IMR-90 (cell line): ENCODE measurements at regions not wholly inside any gene's neighbourhood (a gene's known extent, or its start where the extent isn't known, plus 50 kb on each side); places are given as distances from the start of the nearest gene placed in this dataset.

Source experiments
- ATAC-seq: fragments of 200-7000 bp; cut with Tn5 transposase; 2 replicates; pipeline ENCODE4 v1.9.1; 2020; ENCODE audit warnings: low read depth, mild to moderate bottlenecking, moderate library complexity
- BruUV-seq: library from RNA; stranded (reverse); fragments of 400-500 nt; replicated peaks from 2 replicates; lab custom pipeline; 2021; lab: Mats Ljungman, UMichigan
- CTCF ChIA-PET: fragments of 300-600 bp; formaldehyde crosslinking; extraction: SDS; loops from one replicate; lab custom pipeline; 2021; ENCODE audit warnings: antibody characterized with exemption; lab: Yijun Ruan, JAX
- POLR2A ChIA-PET: fragments of 300-600 bp; sonication (Branson Sonifier 250); formaldehyde crosslinking; loops from one replicate; lab custom pipeline; 2022; ENCODE audit warnings: antibody characterized with exemption; ENCODE audit not compliant: unreplicated experiment; lab: Charles Lee
- DNase-seq: peaks from one replicate; pipeline ENCODE4 v3.0.0; 2013
- H2AFZ ChIP-seq: replicated peaks from 2 replicates; pipeline ENCODE3; 2013; ENCODE audit warnings: low read length, mild to moderate bottlenecking; ENCODE audit not compliant: poor library complexity
- H2AK5ac ChIP-seq: 2 replicates; pipeline ENCODE4 v1.6.1; 2013; ENCODE audit warnings: low read depth, low read length, inconsistent platforms
- H2AK9ac ChIP-seq: replicated peaks from 2 replicates; pipeline ENCODE3; 2013; ENCODE audit warnings: mild to moderate bottlenecking, low read depth, low read length, moderate library complexity; ENCODE audit not compliant: poor library complexity
- H2BK120ac ChIP-seq: 2 replicates; pipeline ENCODE4 v1.6.1; 2013; ENCODE audit warnings: low read depth, low read length, inconsistent platforms
- H2BK15ac ChIP-seq: 3 replicates; pipeline ENCODE4 v1.6.1; 2013; ENCODE audit warnings: low read depth, low read length, inconsistent platforms
- H2BK20ac ChIP-seq: 2 replicates; pipeline ENCODE4 v1.6.1; 2013; ENCODE audit warnings: low read depth, mild to moderate bottlenecking, inconsistent platforms, low read length, moderate library complexity
- H2BK5ac ChIP-seq: 2 replicates; pipeline ENCODE4 v1.6.1; 2013; ENCODE audit warnings: mild to moderate bottlenecking, low read depth, low read length, inconsistent platforms; ENCODE audit not compliant: poor library complexity, severe bottlenecking
- H3K14ac ChIP-seq: replicated peaks from 2 replicates; pipeline ENCODE4 v1.6.1; 2013; ENCODE audit warnings: low read depth, low read length, inconsistent platforms
- H3K18ac ChIP-seq: 2 replicates; pipeline ENCODE4 v1.6.1; 2013; ENCODE audit warnings: low read depth, low read length, control low read depth
- H3K23ac ChIP-seq: 2 replicates; pipeline ENCODE4 v1.6.1; 2013; ENCODE audit warnings: low read depth, low read length, inconsistent platforms
- H3K27ac ChIP-seq: 2 replicates; pipeline ENCODE4 v1.5.1; 2013; ENCODE audit warnings: mild to moderate bottlenecking, control low read depth, low read length; ENCODE audit not compliant: insufficient read depth
- H3K27me3 ChIP-seq: 2 replicates; pipeline ENCODE4 v1.6.1; 2013; ENCODE audit warnings: low read length; ENCODE audit not compliant: control insufficient read depth, insufficient read depth
- H3K36me3 ChIP-seq: 2 replicates; pipeline ENCODE4 v1.6.1; 2013; ENCODE audit warnings: low read length, mixed read lengths; ENCODE audit not compliant: control insufficient read depth, insufficient read depth
- H3K4ac ChIP-seq: 2 replicates; pipeline ENCODE4 v1.6.1; 2013; ENCODE audit warnings: low read depth, low read length, inconsistent platforms
- H3K4me1 ChIP-seq: 2 replicates; pipeline ENCODE4 v1.6.1; 2013; ENCODE audit warnings: low read length, mixed read lengths; ENCODE audit not compliant: control insufficient read depth, insufficient read depth
- H3K4me2 ChIP-seq: 2 replicates; pipeline ENCODE4 v1.6.1; 2013; ENCODE audit warnings: low read depth, mild to moderate bottlenecking, control low read depth, low read length, moderate library complexity
- H3K4me3 ChIP-seq: 2 replicates; pipeline ENCODE4 v1.5.1; 2013; ENCODE audit warnings: low read depth, mild to moderate bottlenecking, control low read depth, low read length, moderate library complexity; ENCODE audit not compliant: insufficient read depth
- H3K56ac ChIP-seq: 2 replicates; pipeline ENCODE4 v1.6.1; 2013; ENCODE audit warnings: low read length, inconsistent platforms; ENCODE audit not compliant: insufficient read depth; ENCODE audit errors: extremely low read depth
- H3K79me1 ChIP-seq, 2 experiments: 2 replicates each; pipeline ENCODE4 v1.6.1; 2013; ENCODE audit warnings: low read length in 2 of 2, inconsistent platforms in 1 of 2, low read depth in 1 of 2
- H3K9ac ChIP-seq: 2 replicates; pipeline ENCODE4 v1.6.1; 2013; ENCODE audit warnings: low read depth, low read length, control low read depth
- H3K9me1 ChIP-seq: 2 replicates; pipeline ENCODE4 v1.6.1; 2013; ENCODE audit warnings: low read length, inconsistent platforms; ENCODE audit not compliant: insufficient read depth
- H3K9me3 ChIP-seq: 2 replicates; pipeline ENCODE4 v1.6.1; 2013; ENCODE audit warnings: low read length; ENCODE audit not compliant: control insufficient read depth, insufficient read depth
- H4K20me1 ChIP-seq: 2 replicates; pipeline ENCODE4 v1.6.1; 2013; ENCODE audit warnings: low read length, inconsistent platforms; ENCODE audit not compliant: insufficient read depth
- H4K5ac ChIP-seq: 2 replicates; pipeline ENCODE4 v1.6.1; 2013; ENCODE audit warnings: mild to moderate bottlenecking, low read depth, low read length, control low read depth
- H4K8ac ChIP-seq, 2 experiments: 2 replicates each; pipeline ENCODE4 v1.6.1; 2013; ENCODE audit warnings: low read depth in 2 of 2, low read length in 2 of 2, control low read depth in 1 of 2, inconsistent platforms in 1 of 2
- H4K91ac ChIP-seq: 2 replicates; pipeline ENCODE4 v1.6.1; 2013; ENCODE audit warnings: low read depth, low read length, inconsistent platforms; ENCODE audit not compliant: insufficient read depth
- CHD1 ChIP-seq: IDR thresholded peaks from 2 replicates; pipeline ENCODE4 v1.6.1; 2012; ENCODE audit warnings: low read depth, low read length, improper control_type of control experiment
- FOS ChIP-seq: fragments of 150-350 bp; IDR thresholded peaks from 2 replicates; pipeline ENCODE4 v1.6.1; 2016; ENCODE audit warnings: low read depth, low read length
- MXI1 ChIP-seq: IDR thresholded peaks from 2 replicates; pipeline ENCODE4 v1.6.1; 2012; ENCODE audit warnings: low read depth, mild to moderate bottlenecking, low read length, moderate library complexity, borderline replicate concordance
- POLR2A ChIP-seq: IDR thresholded peaks from 2 replicates; pipeline ENCODE4 v1.6.1; 2012; ENCODE audit warnings: mild to moderate bottlenecking, low read depth, low read length
- WGBS, 2 experiments: methylation state at CpG; one replicate each; pipeline versions ENCODE4 v1.1.5 to v1.1.7; 2013; ENCODE audit warnings: missing lambda C conversion rate in 2 of 2; ENCODE audit not compliant: insufficient read length in 1 of 2; ENCODE audit errors: extremely low coverage in 2 of 2; 5-methylcytosine and 5-hydroxymethylcytosine counted together
- dilution Hi-C: fragments of 300-500 bp; cut with HindIII; formaldehyde crosslinking; loops from one replicate; pipeline ENCODE4 v1.14.3; 2018; ENCODE audit warnings: low sequenced_read_pairs; ENCODE audit not compliant: unreplicated experiment
- in situ Hi-C: fragments of 300-500 bp; cut with MboI; formaldehyde crosslinking; loops from 3 replicates; pipeline ENCODE4 v1.14.3; 2019; ENCODE audit warnings: low sequenced_read_pairs, inconsistent platforms, mixed read lengths
- intact Hi-C: fragments of 100-400 bp; cut with micrococcal nuclease; formaldehyde crosslinking; loops from 2 replicates; pipeline ENCODE4 v1.10.0; 2022

GRCh38 chr10:20971901-20972300, 74.8 kb upstream of the NEBL start:
- TF ChIP-seq POLR2A, result no peak
- TF ChIP-seq MXI1, result no peak
- no peak for TF ChIP-seq CHD1
- no peak for TF ChIP-seq FOS
- Histone ChIP-seq H4K20me1 (no peaks in the 10 kb centered on the region), H3K23ac (no peak overlapping the region), H3K4ac (no peak overlapping the region), H3K14ac (no peak overlapping the region), H3K18ac (no peak overlapping the region), H2AFZ (no peak overlapping the region), H3K4me1 (no peaks in the 10 kb centered on the region), H3K4me3 (no peak overlapping the region), H4K91ac (no peak overlapping the region), H2AK5ac (no peak overlapping the region), H2AK9ac (no peak overlapping the region), H3K9ac (no peak overlapping the region), H2BK120ac (no peak overlapping the region), H3K36me3 (no peaks in the 10 kb centered on the region), H3K79me1 (no peaks in the 10 kb centered on the region), H3K27ac (no peak overlapping the region), H3K56ac (no peak overlapping the region), H3K27me3 (no peaks in the 10 kb centered on the region), H2BK15ac (no peak overlapping the region), H2BK20ac (no peak overlapping the region), H4K5ac (no peak overlapping the region), H4K8ac (no peak overlapping the region), H3K9me3 (no peaks in the 10 kb centered on the region), H3K9me1 (no peaks in the 10 kb centered on the region), H3K4me2 (no peak overlapping the region), H2BK5ac (no peak overlapping the region)
- in situ Hi-C loops, result no loop called here
- intact Hi-C loops, result no loop called here
- ChIA-PET POLR2A (no interaction called here), CTCF (no interaction called here)
- dilution Hi-C loops, result no loop called here
- ATAC-seq, result no peak
- BruUV-seq, result no TSS peak
- WGBS, 2 experiments, result no CpG with 5 or more reads among the region's 3 CpGs
- no peak for DNase-seq
